PFSK-1 (cell line): ENCODE measurements at regions not wholly inside any gene's neighbourhood (a gene's known extent, or its start where the extent isn't known, plus 50 kb on each side); places are given as distances from the start of the nearest gene placed in this dataset.

ENCODE experiments used
- FOXP2 ChIP-seq: optimal IDR thresholded peaks from 2 replicates; pipeline ENCODE3; 2011; ENCODE audit warnings: borderline replicate concordance, control low read depth, inconsistent platforms; ENCODE audit not compliant: insufficient read depth; ENCODE audit errors: extremely low read length, extremely low read depth
- POLR2AphosphoS5 ChIP-seq: IDR thresholded peaks from 2 replicates; pipeline ENCODE4 v1.6.1; 2012; ENCODE audit warnings: low read depth, mild to moderate bottlenecking, control low read depth, low read length, moderate library complexity
- REST ChIP-seq, 2 experiments: IDR thresholded peaks; 2 replicates each; pipeline versions ENCODE4 v1.6.1 to v1.8.0; 2011 to 2012; ENCODE audit warnings: low read depth in 2 of 2, low read length in 2 of 2, control low read depth in 1 of 2, inconsistent platforms in 1 of 2, mild to moderate bottlenecking in 1 of 2, moderate library complexity in 1 of 2; ENCODE audit not compliant: insufficient read depth in 1 of 2
- SIN3A ChIP-seq: IDR thresholded peaks from 2 replicates; pipeline ENCODE4 v1.6.1; 2012; ENCODE audit warnings: mild to moderate bottlenecking, low read length, moderate library complexity, borderline replicate concordance; ENCODE audit not compliant: insufficient read depth
- TAF1 ChIP-seq: IDR thresholded peaks from 2 replicates; pipeline ENCODE4 v1.6.1; 2012; ENCODE audit warnings: low read length, control low read depth, borderline replicate concordance; ENCODE audit not compliant: insufficient read depth

- TF ChIP-seq SIN3A, result no peak
- TF ChIP-seq POLR2AphosphoS5, result no peak
- TF ChIP-seq TAF1, result no peak
- TF ChIP-seq REST (IDR thresholded peaks at IDR 0.05; ENCODE audit: insufficient read depth in 1 of 2, low read depth in 2 of 2, low read length in 2 of 2), result no peak
- TF ChIP-seq FOXP2, result no peak
These were observed 309.6 kb downstream of the DTWD2 start for GRCh38 chr5:118678746-118679145.

- TF ChIP-seq TAF1 (no peak), REST (IDR thresholded peaks at IDR 0.05; ENCODE audit: insufficient read depth in 1 of 2, low read depth in 2 of 2, low read length in 2 of 2) (no peak), SIN3A (no peak), FOXP2 (no peak), POLR2AphosphoS5 (no peak)
These were observed 313.1 kb downstream of the DTWD2 start for GRCh38 chr5:118675247-118675646.

- TF ChIP-seq SIN3A, result no peak
- no peak for TF ChIP-seq TAF1
- TF ChIP-seq REST (IDR thresholded peaks at IDR 0.05; ENCODE audit: insufficient read depth in 1 of 2, low read depth in 2 of 2, low read length in 2 of 2), result no peak
- TF ChIP-seq POLR2AphosphoS5, result no peak
- TF ChIP-seq FOXP2, result no peak
These were observed 330.8 kb downstream of the DTWD2 start for GRCh38 chr5:118657576-118657975.

GRCh38 chr5:118653872-118654271 is 334.5 kb downstream of the DTWD2 start:
- no peak for TF ChIP-seq POLR2AphosphoS5
- no peak for TF ChIP-seq REST (IDR thresholded peaks at IDR 0.05; ENCODE audit: insufficient read depth in 1 of 2, low read depth in 2 of 2, low read length in 2 of 2)
- TF ChIP-seq TAF1, result no peak
- no peak for TF ChIP-seq FOXP2
- no peak for TF ChIP-seq SIN3A

- TF ChIP-seq SIN3A (no peak), FOXP2 (no peak), POLR2AphosphoS5 (no peak)
These were observed 335.2 kb downstream of the DTWD2 start for GRCh38 chr5:118653183-118653582.
